ENCODE measurements at regions not wholly inside any gene's neighbourhood (a gene's known extent, or its start where the extent isn't known, plus 50 kb on each side); places are given as distances from the start of the nearest gene placed in this dataset.

GRCh38 chr1:198082576-198082975 lies 74.2 kb upstream of the NEK7 start:
- Mint-ChIP-seq H3K27me3 (ENCODE audit: low read depth) (no peaks in the 10 kb centered on the region), H3K36me3 (ENCODE audit: insufficient read depth in 1 of 3, low read depth in 3 of 3) (no peaks in the 10 kb centered on the region; a peak in 1 of 7 replicates), H3K4me3 (no peak overlapping the region), H3K4me1 (peaks cover 4 to 10% of the 10 kb centered on the region in 2 experiments), H3K27ac (no peak overlapping the region), H3K9me3 (peaks cover 3 to 4% of the 10 kb centered on the region in 2 experiments; a peak in 2 of 5 replicates)
- Histone ChIP-seq H3K23ac (ENCODE audit: insufficient read length, low read depth, low read length) (no peak overlapping the region), H4K8ac (replicated peaks; ENCODE audit: insufficient read length, low read depth, low read length) (no peak overlapping the region), H2AK5ac (ENCODE audit: insufficient read length, low read length) (no peak overlapping the region), H3K4me2 (ENCODE audit: insufficient read depth, insufficient read length, low read length) (no peak overlapping the region), H3K23me2 (ENCODE audit: insufficient read length, low read depth, low read length, poor library complexity, severe bottlenecking) (no peaks in the 10 kb centered on the region), H4K20me1 (ENCODE audit: control insufficient read depth, insufficient read depth, insufficient read length) (no peaks in the 10 kb centered on the region), H3K27me3 (ENCODE audit: insufficient read depth, low read length) (no peaks in the 10 kb centered on the region), H4K5ac (ENCODE audit: insufficient read length, low read depth, low read length) (no peak overlapping the region), H3T11ph (ENCODE audit: low read length) (no peak overlapping the region), H4K91ac (ENCODE audit: insufficient read length, low read depth, low read length) (no peak overlapping the region), H3K56ac (ENCODE audit: insufficient read length, low read depth, low read length) (no peak overlapping the region), H3K18ac (ENCODE audit: insufficient read length, low read depth, low read length) (no peak overlapping the region), H3K4me1 (ENCODE audit: insufficient read depth, low read length) (peaks cover 6% of the 10 kb centered on the region; the same call in 1 of the 2 replicates), H2BK5ac (ENCODE audit: insufficient read length, low read length) (no peak overlapping the region), H3K4ac (ENCODE audit: low read depth, low read length) (no peak overlapping the region), H3K79me1 (ENCODE audit: insufficient read depth, low read depth, low read length, poor library complexity, severe bottlenecking) (no peaks in the 10 kb centered on the region), H3K79me2 (ENCODE audit: insufficient read depth, low read length) (no peaks in the 10 kb centered on the region), H2BK15ac (ENCODE audit: low read depth, low read length) (no peak overlapping the region), H2AFZ (ENCODE audit: low read length) (no peak overlapping the region), H2BK12ac (ENCODE audit: insufficient read length, low read depth, low read length) (no peak overlapping the region), H3K9me3 (ENCODE audit: control insufficient read depth, low read depth, low read length) (no peaks in the 10 kb centered on the region), H3K9ac (ENCODE audit: extremely low read depth, insufficient read length, low read length) (no peak overlapping the region), H2BK120ac (ENCODE audit: low read depth, low read length, poor library complexity, severe bottlenecking) (no peak overlapping the region), H3K14ac (ENCODE audit: insufficient read depth, low read length) (no peak overlapping the region), H3K27ac (ENCODE audit: insufficient read length, low read depth, low read length) (no peak overlapping the region), H2BK20ac (ENCODE audit: low read depth, low read length, poor library complexity, severe bottlenecking) (no peak overlapping the region)
- 100% methylated on average over 1 of the region's 3 CpGs for WGBS (ENCODE audit: extremely low coverage, insufficient read length, low lambda C conversion rate)
- no peak for TF ChIP-seq CTCF (conservative IDR thresholded peaks at IDR 0.05)
- DNase-seq, result no peak
